NCI-H2107 treated with DMSO at 0.1 percent for 48 hours (cell line): ENCODE measurements at regions not wholly inside any gene's neighbourhood (a gene's known extent, or its start where the extent isn't known, plus 50 kb on each side); places are given as distances from the start of the nearest gene placed in this dataset.

Experiments used
- DNase-seq: peaks from one replicate; lab custom pipeline; 2025; ENCODE audit not compliant: unreplicated experiment; lab: John Stamatoyannopoulos, UW

GRCh38 chr2:163459986-163460385 is 275.8 kb downstream of the FIGN start:
- no peak for DNase-seq

GRCh38 chr2:163456953-163457743 is 278.7 kb downstream of the FIGN start:
- no peak for DNase-seq

- no peak for DNase-seq
Observed at GRCh38 chr2:163455815-163456214, 280.0 kb downstream of the FIGN start.

GRCh38 chr2:163453920-163454319 is 281.9 kb downstream of the FIGN start:
- DNase-seq, result no peak

- DNase-seq, result no peak
Observed at GRCh38 chr2:163441603-163442002, 294.2 kb downstream of the FIGN start.

- DNase-seq, result no peak
Observed at GRCh38 chr2:163436963-163437362, 298.8 kb downstream of the FIGN start.

GRCh38 chr2:163428187-163428586 is 307.6 kb downstream of the FIGN start:
- no peak for DNase-seq

- no peak for DNase-seq
Observed at GRCh38 chr2:163420604-163421003, 315.2 kb downstream of the FIGN start.

GRCh38 chr2:163419000-163419830 is 316.6 kb downstream of the FIGN start:
- no peak for DNase-seq

GRCh38 chr2:163417596-163418337 is 318.0 kb downstream of the FIGN start:
- no peak for DNase-seq

GRCh38 chr2:163414121-163414520 is 321.7 kb downstream of the FIGN start:
- DNase-seq, result no peak

- DNase-seq, result no peak
Observed at GRCh38 chr2:163407296-163407695, 328.5 kb downstream of the FIGN start.

- DNase-seq, result no peak
Observed at GRCh38 chr2:163405298-163405697, 330.5 kb downstream of the FIGN start.

- DNase-seq, result no peak
Observed at GRCh38 chr2:163401481-163401880, 334.3 kb downstream of the FIGN start.

GRCh38 chr2:163397451-163397850 is 338.4 kb downstream of the FIGN start:
- no peak for DNase-seq

- no peak for DNase-seq
Observed at GRCh38 chr2:163395602-163396001, 340.2 kb downstream of the FIGN start.

- DNase-seq, result no peak
Observed at GRCh38 chr2:163389838-163390237, 346.0 kb downstream of the FIGN start.

GRCh38 chr2:163375472-163375871 is 360.3 kb downstream of the FIGN start:
- DNase-seq, result no peak

GRCh38 chr2:163375070-163375469 is 360.7 kb downstream of the FIGN start:
- no peak for DNase-seq

- DNase-seq, result no peak
Observed at GRCh38 chr2:163374282-163374681, 361.5 kb downstream of the FIGN start.

GRCh38 chr2:163373496-163373895 is 362.3 kb downstream of the FIGN start:
- no peak for DNase-seq
